HEK293T (cell line): ENCODE measurements at regions not wholly inside any gene's neighbourhood (a gene's known extent, or its start where the extent isn't known, plus 50 kb on each side); places are given as distances from the start of the nearest gene placed in this dataset.
"Not testable (repeated sequence)": the region's sequence is repeated elsewhere in the genome, so short reads cannot be mapped to it uniquely, and the experiment has no call there.

Experiments
- CTCF ChIA-PET: fragments of 350-600 bp; formaldehyde crosslinking; extraction: SDS; loops from one replicate; lab custom pipeline; 2021; ENCODE audit warnings: antibody characterized with exemption, inconsistent platforms; lab: Yijun Ruan, JAX
- POLR2A ChIA-PET: fragments of 350-600 bp; formaldehyde crosslinking; extraction: SDS; loops from one replicate; lab custom pipeline; 2020; ENCODE audit warnings: antibody characterized with exemption, inconsistent platforms; lab: Yijun Ruan, JAX
- DNase-seq: peaks from one replicate; pipeline ENCODE4 v3.0.0; 2012; ENCODE audit warnings: mixed read lengths; ENCODE audit errors: extremely low spot score
- ARNT ChIP-seq: fragments of 450-650 bp; IDR thresholded peaks from 2 replicates; pipeline ENCODE4 v1.6.1; 2017; ENCODE audit warnings: mild to moderate bottlenecking
- BHLHE40 ChIP-seq: fragments of 450-650 bp; IDR thresholded peaks from 2 replicates; pipeline ENCODE4 v1.6.1; 2016; ENCODE audit warnings: mild to moderate bottlenecking, moderate library complexity, borderline replicate concordance
- CTBP1 ChIP-seq: fragments of 450-650 bp; IDR thresholded peaks from 2 replicates; pipeline ENCODE4 v1.6.1; 2016; ENCODE audit warnings: borderline replicate concordance
- ELF4 ChIP-seq: fragments of 450-650 bp; IDR thresholded peaks from 2 replicates; pipeline ENCODE4 v1.6.1; 2017; ENCODE audit warnings: antibody characterized with exemption
- FOXA1 ChIP-seq: fragments of 450-650 bp; IDR thresholded peaks from 2 replicates; pipeline ENCODE4 v1.6.1; 2016; ENCODE audit warnings: mild to moderate bottlenecking
- FOXK2 ChIP-seq: fragments of 450-650 bp; IDR thresholded peaks from 2 replicates; pipeline ENCODE4 v1.6.1; 2016; ENCODE audit warnings: mild to moderate bottlenecking
- FOXM1 ChIP-seq: fragments of 450-650 bp; IDR thresholded peaks from 2 replicates; pipeline ENCODE4 v1.6.1; 2017; ENCODE audit warnings: mild to moderate bottlenecking, borderline replicate concordance
- HDGF ChIP-seq: fragments of 450-650 bp; IDR thresholded peaks from 2 replicates; pipeline ENCODE4 v1.6.1; 2017; ENCODE audit warnings: antibody characterized with exemption, borderline replicate concordance
- L3MBTL2 ChIP-seq: fragments of 450-650 bp; conservative IDR thresholded peaks from 2 replicates; pipeline ENCODE4 v1.6.1; 2016; ENCODE audit warnings: mild to moderate bottlenecking
- LEF1 ChIP-seq: fragments of 450-650 bp; IDR thresholded peaks from 2 replicates; pipeline ENCODE4 v1.6.1; 2017; ENCODE audit warnings: mild to moderate bottlenecking, borderline replicate concordance
- NFRKB ChIP-seq: fragments of 450-650 bp; IDR thresholded peaks from 2 replicates; pipeline ENCODE4 v1.6.1; 2016; ENCODE audit warnings: mild to moderate bottlenecking, moderate library complexity
- PKNOX1 ChIP-seq: fragments of 450-650 bp; IDR thresholded peaks from 2 replicates; pipeline ENCODE4 v1.6.1; 2016
- SP1 ChIP-seq: fragments of 450-650 bp; IDR thresholded peaks from 2 replicates; pipeline ENCODE4 v1.6.1; 2017
- SUZ12 ChIP-seq: fragments of 450-650 bp; IDR thresholded peaks from 2 replicates; pipeline ENCODE4 v1.6.1; 2016; ENCODE audit warnings: mild to moderate bottlenecking
- TARDBP ChIP-seq: fragments of 450-650 bp; IDR thresholded peaks from 2 replicates; pipeline ENCODE4 v1.6.1; 2016
- ZNF384 ChIP-seq: fragments of 450-650 bp; IDR thresholded peaks from 2 replicates; pipeline ENCODE4 v1.6.1; 2016

- DNase-seq = no peak
- CTCF ChIA-PET = interaction anchor here (0.7 kb wide), 1 partner anchor 148 kb away, joined by 3 read pairs; no protein-coding TSS in a partner anchor
- no peak for TF ChIP-seq PKNOX1
- TF ChIP-seq TARDBP = no peak
- TF ChIP-seq SP1 = no peak
- TF ChIP-seq FOXM1 = no peak
- no peak for TF ChIP-seq HDGF
- TF ChIP-seq ELF4 = no peak
- TF ChIP-seq L3MBTL2 = no peak
- no peak for TF ChIP-seq CTBP1
- no peak for TF ChIP-seq NFRKB
- TF ChIP-seq ARNT = no peak
- TF ChIP-seq BHLHE40 = no peak
- no peak for TF ChIP-seq LEF1
- no peak for TF ChIP-seq FOXA1
- no peak for TF ChIP-seq ZNF384
- TF ChIP-seq FOXK2 = no peak
- TF ChIP-seq SUZ12 = no peak
- POLR2A ChIA-PET = no interaction called here
These were observed 461.1 kb upstream of the DCN start for GRCh38 chr12:91643763-91644162.

- ChIA-PET CTCF (no interaction called here), POLR2A (no interaction called here)
- TF ChIP-seq ZNF384 (no peak), PKNOX1 (no peak), TARDBP (no peak), ARNT (no peak), BHLHE40 (no peak), SP1 (no peak), SUZ12 (no peak), CTBP1 (no peak)
- DNase-seq = no peak
These were observed 457.4 kb upstream of the DCN start for GRCh38 chr12:91640021-91640420.

- ChIA-PET CTCF (no interaction called here), POLR2A (no interaction called here)
- TF ChIP-seq L3MBTL2 = no peak
- no peak for TF ChIP-seq FOXM1
- TF ChIP-seq NFRKB = no peak
- TF ChIP-seq LEF1 = no peak
- TF ChIP-seq FOXK2 = no peak
- TF ChIP-seq SP1 = no peak
- TF ChIP-seq ARNT = no peak
- no peak for TF ChIP-seq ELF4
- TF ChIP-seq PKNOX1 = no peak
- TF ChIP-seq SUZ12 = no peak
- no peak for TF ChIP-seq HDGF
- TF ChIP-seq FOXA1 = no peak
- TF ChIP-seq ZNF384 = no peak
- no peak for TF ChIP-seq TARDBP
- no peak for TF ChIP-seq BHLHE40
- no peak for TF ChIP-seq CTBP1
- DNase-seq = no peak
These were observed 456.7 kb upstream of the DCN start for GRCh38 chr12:91639327-91639726.

- CTCF ChIA-PET = no interaction called here
- no peak for DNase-seq
- no peak for TF ChIP-seq L3MBTL2
- no peak for TF ChIP-seq FOXM1
- no peak for TF ChIP-seq CTBP1
- no peak for TF ChIP-seq SP1
- TF ChIP-seq LEF1 = no peak
- TF ChIP-seq ARNT = no peak
- TF ChIP-seq HDGF = no peak
- no peak for TF ChIP-seq ELF4
These were observed 455.4 kb upstream of the DCN start for GRCh38 chr12:91637789-91638624.

GRCh38 chr12:91636721-91637120 is 454.1 kb upstream of the DCN start:
- DNase-seq = no peak

More at GRCh38 chr12:91637789-91638624, 455.4 kb upstream of the DCN start:
- POLR2A ChIA-PET = no interaction called here

GRCh38 chr12:91634386-91634713 is 451.7 kb upstream of the DCN start:
- CTCF ChIA-PET, POLR2A ChIA-PET, DNase-seq: not testable (repeated sequence)

More at GRCh38 chr12:91636721-91637120, 454.1 kb upstream of the DCN start:
- TF ChIP-seq FOXA1 (no peak), CTBP1 (no peak), ARNT (no peak), LEF1 (no peak), SUZ12 (no peak), PKNOX1 (no peak), NFRKB (no peak), FOXM1 (no peak), FOXK2 (no peak)
- POLR2A ChIA-PET = no interaction called here
- CTCF ChIA-PET = no interaction called here
